ENCODE measurements at regions not wholly inside any gene's neighbourhood (a gene's known extent, or its start where the extent isn't known, plus 50 kb on each side); places are given as distances from the start of the nearest gene placed in this dataset.

GRCh38 chr12:13570005-13570694 lies 373.6 kb downstream of the EMP1 start:
- ATAC-seq (ENCODE audit: insufficient read depth, low FRiP score) (no peak), DNase-seq (no peak)
- no peak overlapping the region for H3K9ac ChIP-seq (ENCODE audit: insufficient read depth in 1 of 2, low read length in 2 of 2)
- no peak overlapping the region for H3K27ac ChIP-seq (ENCODE audit: low read depth in 1 of 2, low read length in 1 of 2)
- H3K27me3 ChIP-seq (ENCODE audit: control insufficient read depth in 3 of 3, insufficient read depth in 3 of 3, low read length in 2 of 3), result no peaks in the 10 kb centered on the region
- no peaks in the 10 kb centered on the region for H3K4me1 ChIP-seq (ENCODE audit: control insufficient read depth in 5 of 5, insufficient read depth in 5 of 5, low read length in 5 of 5)
- no peaks in the 10 kb centered on the region for H3K36me3 ChIP-seq (ENCODE audit: control insufficient read depth in 4 of 4, insufficient read depth in 4 of 4, low read length in 4 of 4)
- 75 to 88% methylated on average over 1 of the region's 1 CpG for WGBS, 2 donors
- no peaks in the 10 kb centered on the region for H3K9me3 ChIP-seq (ENCODE audit: control insufficient read depth in 4 of 4, insufficient read depth in 3 of 4, low read length in 3 of 4)
- no peak overlapping the region for H3K4me3 ChIP-seq
- no peak for TF ChIP-seq CTCF (IDR thresholded peaks at IDR 0.05; ENCODE audit: control extremely low read depth, extremely low read depth)

- Histone ChIP-seq H3K27me3 (ENCODE audit: control insufficient read depth in 3 of 3, insufficient read depth in 3 of 3, low read length in 2 of 3) (no peaks in the 10 kb centered on the region), H3K36me3 (ENCODE audit: control insufficient read depth in 4 of 4, insufficient read depth in 4 of 4, low read length in 4 of 4) (no peaks in the 10 kb centered on the region), H3K4me1 (ENCODE audit: control insufficient read depth in 5 of 5, insufficient read depth in 5 of 5, low read length in 5 of 5) (no peaks in the 10 kb centered on the region), H3K9ac (ENCODE audit: insufficient read depth in 1 of 2, low read length in 2 of 2) (no peak overlapping the region), H3K9me3 (ENCODE audit: control insufficient read depth in 4 of 4, insufficient read depth in 3 of 4, low read length in 3 of 4) (peaks cover 0 to 4% (median 0%) of the 10 kb centered on the region in 4 donors), H3K4me3 (no peak overlapping the region), H3K27ac (ENCODE audit: low read depth in 1 of 2, low read length in 1 of 2) (no peak overlapping the region)
- TF ChIP-seq CTCF (IDR thresholded peaks at IDR 0.05; ENCODE audit: control extremely low read depth, extremely low read depth), result no peak
- no peak for DNase-seq
- ATAC-seq (ENCODE audit: insufficient read depth, low FRiP score), result no peak
Measured at GRCh38 chr12:13566292-13566691, 369.8 kb downstream of the EMP1 start.

- WGBS, 2 donors, result 96 to 97% methylated on average over 21 of the region's 21 CpGs
- Histone ChIP-seq H3K9me3 (ENCODE audit: control insufficient read depth in 4 of 4, insufficient read depth in 3 of 4, low read length in 3 of 4) (peaks cover 0 to 4% (median 0%) of the 10 kb centered on the region in 4 donors), H3K27me3 (ENCODE audit: control insufficient read depth in 3 of 3, insufficient read depth in 3 of 3, low read length in 2 of 3) (no peaks in the 10 kb centered on the region), H3K27ac (ENCODE audit: low read depth in 1 of 2, low read length in 1 of 2) (no peak overlapping the region), H3K4me3 (no peak overlapping the region), H3K36me3 (ENCODE audit: control insufficient read depth in 4 of 4, insufficient read depth in 4 of 4, low read length in 4 of 4) (no peaks in the 10 kb centered on the region), H3K9ac (ENCODE audit: insufficient read depth in 1 of 2, low read length in 2 of 2) (no peak overlapping the region), H3K4me1 (ENCODE audit: control insufficient read depth in 5 of 5, insufficient read depth in 5 of 5, low read length in 5 of 5) (no peaks in the 10 kb centered on the region)
- TF ChIP-seq CTCF (IDR thresholded peaks at IDR 0.05; ENCODE audit: control extremely low read depth, extremely low read depth), result no peak
- ATAC-seq (ENCODE audit: insufficient read depth, low FRiP score) (no peak), DNase-seq (no peak)
Measured at GRCh38 chr12:13564266-13564810, 367.8 kb downstream of the EMP1 start.

- Histone ChIP-seq H3K4me3 (no peak overlapping the region), H3K36me3 (ENCODE audit: control insufficient read depth in 4 of 4, insufficient read depth in 4 of 4, low read length in 4 of 4) (no peaks in the 10 kb centered on the region), H3K4me1 (ENCODE audit: control insufficient read depth in 5 of 5, insufficient read depth in 5 of 5, low read length in 5 of 5) (no peaks in the 10 kb centered on the region), H3K9me3 (ENCODE audit: control insufficient read depth in 4 of 4, insufficient read depth in 3 of 4, low read length in 3 of 4) (peaks cover 0 to 4% (median 0%) of the 10 kb centered on the region in 4 donors), H3K9ac (ENCODE audit: insufficient read depth in 1 of 2, low read length in 2 of 2) (no peak overlapping the region), H3K27me3 (ENCODE audit: control insufficient read depth in 3 of 3, insufficient read depth in 3 of 3, low read length in 2 of 3) (no peaks in the 10 kb centered on the region), H3K27ac (ENCODE audit: low read depth in 1 of 2, low read length in 1 of 2) (no peak overlapping the region)
- 96 to 97% methylated on average over 29 of the region's 29 CpGs for WGBS, 2 donors
- DNase-seq (no peak), ATAC-seq (ENCODE audit: insufficient read depth, low FRiP score) (no peak)
- no peak for TF ChIP-seq CTCF (IDR thresholded peaks at IDR 0.05; ENCODE audit: control extremely low read depth, extremely low read depth)
Measured at GRCh38 chr12:13563743-13564125, 367.2 kb downstream of the EMP1 start.
